Spleen (tissue), 7 donors: ENCODE measurements at regions not wholly inside any gene's neighbourhood (a gene's known extent, or its start where the extent isn't known, plus 50 kb on each side); places are given as distances from the start of the nearest gene placed in this dataset.

Source experiments
- CTCF ChIP-seq, 11 experiments: fragments of 200-600 bp in 7 of 11; fragments of 450-650 bp in 4 of 11; sonication (generic) in 4 of 11; IDR thresholded peaks in 8 of 11; conservative IDR thresholded peaks in 3 of 11; 1 replicate in 7 of 11; 2 replicates in 4 of 11; pipeline versions ENCODE4 v1.4.0 to v1.8.0; 2016 to 2021; ENCODE audit warnings: antibody characterized with exemption in 11 of 11, inconsistent platforms in 4 of 11, mild to moderate bottlenecking in 1 of 11
- POLR2A ChIP-seq, 3 donors: fragments of 450-650 bp; IDR thresholded peaks; one replicate each; pipeline ENCODE4 v1.5.1; 2017; ENCODE audit warnings: antibody characterized with exemption in 3 of 3, mild to moderate bottlenecking in 1 of 3
- POLR2AphosphoS5 ChIP-seq, 3 donors: sonication (generic); formaldehyde crosslinking; IDR thresholded peaks; one replicate each; pipeline ENCODE4 v1.5.1; 2017; ENCODE audit warnings: antibody characterized with exemption in 3 of 3
- donor health status: DM: no; HTN: no; CAD: no; lungs with moderate emphysema.
- donor health status: DM: no; HTN: no; CAD: no.
- donor health status: DM: no; HTN: no; CAD: no.

GRCh38 chr2:43090317-43090716 lies 136.1 kb downstream of the ZFP36L2 start:
- TF ChIP-seq POLR2A (IDR thresholded peaks at IDR 0.05) (no peak), POLR2AphosphoS5 (IDR thresholded peaks at IDR 0.05) (no peak), CTCF (IDR thresholded peaks at IDR 0.05 in 8 of 11, conservative IDR thresholded peaks at IDR 0.05 in 3 of 11) (no peak)
